ENCODE measurements at regions not wholly inside any gene's neighbourhood (a gene's known extent, or its start where the extent isn't known, plus 50 kb on each side); places are given as distances from the start of the nearest gene placed in this dataset.
A peak's percentile ranks its signal among the peaks of the same experiment; 100 is the strongest.

- ATAC-seq: no peak
Observed at GRCh38 chr14:51145246-51145645, 50.3 kb upstream of the TRIM9 start.

DNA sequence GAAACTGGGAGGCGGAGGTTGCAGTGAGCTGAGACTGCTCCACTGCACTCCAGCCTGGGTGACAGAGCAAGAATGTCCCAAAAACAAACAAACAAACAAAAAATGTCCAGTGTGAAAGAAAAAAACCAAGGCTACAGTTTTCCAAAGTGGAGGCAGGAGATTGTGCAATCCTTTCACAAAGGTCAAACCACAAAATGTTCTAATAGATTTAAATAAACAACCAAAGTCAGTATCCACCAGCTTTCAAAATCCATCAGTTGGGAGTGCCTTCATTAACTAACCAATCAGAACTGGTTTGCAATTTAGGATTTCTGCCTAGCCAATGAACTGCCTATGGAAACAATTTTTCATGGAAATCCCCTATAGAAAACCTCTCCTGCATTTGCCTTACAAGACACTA lies 52.3 kb upstream of the TRIM9 start:
- no peak for ATAC-seq

- no peak for ATAC-seq
Observed at GRCh38 chr14:51155326-51155725, 60.4 kb upstream of the TRIM9 start.

DNA sequence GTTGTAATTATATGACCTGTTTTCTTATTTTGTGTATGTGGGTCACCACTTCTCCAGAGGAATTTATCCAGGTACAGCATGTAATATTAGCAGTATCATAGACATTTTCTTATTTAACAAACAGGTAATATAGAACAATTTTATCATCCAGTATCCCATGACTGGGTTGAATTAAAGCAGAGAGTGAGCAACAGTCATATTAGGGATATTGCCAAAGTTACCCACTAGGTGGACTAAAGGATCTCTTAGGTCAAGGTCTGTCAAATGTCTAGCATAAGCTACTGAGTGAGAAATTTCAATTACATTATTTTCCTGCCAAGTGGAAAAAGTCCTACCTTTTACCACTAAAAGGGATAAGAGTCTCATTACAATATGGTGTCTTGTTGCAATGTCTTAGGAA lies 62.1 kb upstream of the TRIM9 start:
- ATAC-seq: peak; percentile 47

- no peak for ATAC-seq
Observed at GRCh38 chr14:51160871-51161270, 66.0 kb upstream of the TRIM9 start.

DNA sequence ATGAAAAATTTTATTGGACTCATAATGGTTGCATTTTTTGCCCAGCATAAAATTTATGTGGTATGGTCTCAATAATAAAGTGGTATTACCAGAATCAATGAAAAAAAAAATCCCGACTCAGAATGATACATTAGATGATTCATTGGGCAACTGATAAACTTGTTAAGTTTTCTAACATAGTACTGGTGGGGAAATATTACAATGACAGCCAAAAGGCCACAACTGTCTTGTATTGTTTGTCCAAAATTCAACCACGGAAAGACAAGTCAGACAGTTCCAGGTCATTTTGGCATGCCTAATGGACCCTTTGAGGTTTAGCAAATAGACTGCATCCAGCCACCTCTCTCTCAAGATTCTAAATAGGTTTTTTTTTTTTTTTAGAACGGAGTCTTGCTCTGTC lies 70.5 kb upstream of the TRIM9 start:
- no peak for ATAC-seq

- no peak for ATAC-seq
Observed at GRCh38 chr14:51167587-51168214, 72.3 kb upstream of the TMX1 start.

GRCh38 chr14:51168215-51168613 lies 71.8 kb upstream of the TMX1 start:
- no peak for ATAC-seq

GRCh38 chr14:51173863-51174262 lies 66.2 kb upstream of the TMX1 start:
- ATAC-seq: no peak

- ATAC-seq: no peak
Observed at GRCh38 chr14:51176839-51177238, 63.2 kb upstream of the TMX1 start.

GRCh38 chr14:51180577-51180976 lies 59.5 kb upstream of the TMX1 start:
- ATAC-seq: no peak

GRCh38 chr14:51182131-51182565 lies 57.9 kb upstream of the TMX1 start:
- peak; percentile 74 for ATAC-seq

DNA sequence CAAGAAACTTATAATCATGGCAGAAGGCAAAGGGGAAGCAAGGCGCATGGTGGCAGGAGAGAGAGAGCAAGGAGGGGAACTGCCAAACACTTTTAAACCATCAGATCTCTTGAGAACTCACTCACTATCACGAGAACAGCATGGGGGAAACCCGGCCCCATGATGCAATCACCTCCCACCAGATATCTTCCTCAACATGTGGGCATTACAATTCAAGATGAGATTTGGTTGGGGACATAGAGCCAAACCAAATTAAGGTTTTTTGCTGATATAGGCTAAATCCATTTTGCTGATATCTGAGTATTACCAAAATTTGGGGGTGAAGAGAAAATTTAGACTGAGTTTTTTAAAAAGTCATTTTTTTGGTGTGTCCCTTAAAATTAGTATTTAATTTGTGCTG lies 54.9 kb upstream of the TMX1 start:
- no peak for ATAC-seq

DNA sequence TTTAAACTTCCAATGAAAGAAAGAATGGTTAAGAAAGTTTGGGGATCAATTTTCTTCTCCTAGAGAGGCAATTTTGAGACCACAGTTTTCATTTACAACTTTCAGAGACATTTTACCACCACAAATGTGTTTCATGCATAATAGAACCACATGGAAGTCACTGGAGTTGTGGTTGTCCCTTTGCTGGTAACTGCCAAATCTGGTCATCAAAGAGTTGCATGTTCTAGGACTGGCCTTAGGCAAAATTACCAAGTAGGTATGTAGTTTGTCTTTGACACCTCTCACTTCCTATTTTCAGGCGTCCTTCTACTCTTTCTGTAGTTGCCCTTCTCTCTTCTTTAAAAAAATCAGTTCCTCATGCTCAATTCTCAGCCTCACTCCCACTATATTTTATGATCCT lies 54.3 kb upstream of the TMX1 start:
- ATAC-seq: no peak

DNA sequence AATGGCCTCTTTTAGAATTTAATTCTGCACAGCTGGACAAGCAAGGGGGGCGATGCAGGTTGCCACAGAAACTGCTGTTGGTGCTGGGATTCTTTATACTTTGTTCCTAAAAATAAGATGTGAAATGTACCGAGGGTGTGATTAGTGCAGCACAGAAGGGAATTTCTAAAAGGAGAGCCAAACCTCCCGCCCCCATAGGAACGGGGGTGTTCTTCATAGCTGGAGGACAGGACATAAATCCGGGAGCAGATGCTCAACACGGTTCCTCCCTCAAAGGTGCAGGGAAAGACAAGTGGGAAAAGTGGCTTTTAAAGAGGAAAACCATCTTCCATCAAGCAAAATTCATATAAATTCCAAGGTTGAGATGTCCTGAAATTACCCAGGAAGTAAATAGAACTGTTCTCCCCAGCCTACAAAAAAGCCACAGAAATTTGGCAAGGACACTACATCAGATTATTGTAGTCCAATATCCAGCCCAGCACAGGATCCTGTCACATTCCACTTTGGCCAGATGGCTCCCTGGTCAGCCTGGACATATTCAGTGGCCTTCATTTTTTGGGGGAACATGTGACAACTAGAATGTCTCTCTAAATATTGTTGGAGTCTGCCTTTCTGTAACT lies 51.4 kb upstream of the TMX1 start:
- no peak for ATAC-seq

DNA sequence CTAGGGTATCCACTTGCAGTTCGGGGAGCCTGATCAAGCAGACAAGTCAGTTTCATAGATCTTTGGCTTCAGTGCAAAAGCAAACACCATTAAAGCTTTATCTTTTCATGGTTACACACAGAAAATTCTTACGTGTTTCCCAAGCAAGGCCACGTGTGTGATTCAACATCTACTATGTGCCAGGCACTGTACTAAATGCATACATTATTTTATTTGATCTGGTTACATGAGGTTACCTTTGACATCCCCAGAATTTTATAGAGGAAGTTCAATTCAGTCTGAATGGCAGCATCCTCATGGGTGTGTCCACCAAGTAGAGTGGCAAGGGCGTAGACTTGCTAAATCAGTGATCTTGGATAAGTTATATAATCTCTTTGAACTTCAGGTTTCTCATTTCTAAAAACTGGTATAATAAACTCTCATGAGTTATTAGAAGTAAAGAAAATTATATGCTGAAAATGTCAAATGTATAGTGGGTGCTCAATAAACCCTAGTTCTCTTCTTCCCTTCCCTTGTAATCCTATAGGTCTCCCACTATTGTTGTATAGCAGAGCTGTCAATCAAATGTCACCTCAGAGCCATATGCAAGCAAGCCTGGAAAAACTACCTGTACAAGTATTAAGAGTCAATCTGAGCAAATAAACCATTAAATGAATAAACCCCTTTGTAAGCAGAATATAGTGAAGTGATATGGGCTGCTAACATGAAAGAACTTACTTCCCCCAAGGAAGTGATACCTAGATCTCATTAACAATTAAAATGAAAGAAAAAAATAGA lies 50.3 kb upstream of the TMX1 start:
- ATAC-seq: no peak

Measured in esophagus mucosa (tissue), 1 donor.